SH-SY5Y (cell line): ENCODE measurements at regions not wholly inside any gene's neighbourhood (a gene's known extent, or its start where the extent isn't known, plus 50 kb on each side); places are given as distances from the start of the nearest gene placed in this dataset.

Source experiments
- GATA2 ChIP-seq: IDR thresholded peaks from 2 replicates; pipeline ENCODE4 v1.6.1; 2011; ENCODE audit warnings: mild to moderate bottlenecking, low read depth, low read length
- GATA3 ChIP-seq: IDR thresholded peaks from 2 replicates; pipeline ENCODE4 v1.6.1; 2011; ENCODE audit warnings: low read depth, mild to moderate bottlenecking, low read length, moderate library complexity

GRCh38 chr13:31925079-31925478, 106.5 kb upstream of the FRY start:
- no peak for TF ChIP-seq GATA2
- TF ChIP-seq GATA3, result no peak
